D721Med (cell line): ENCODE measurements at regions not wholly inside any gene's neighbourhood (a gene's known extent, or its start where the extent isn't known, plus 50 kb on each side); places are given as distances from the start of the nearest gene placed in this dataset.

ENCODE experiments used
- DNase-seq: peaks from one replicate; pipeline ENCODE4 v3.0.0; 2011; ENCODE audit warnings: low spot score; ENCODE audit not compliant: insufficient read length
- FAIRE-seq: peaks from 2 replicates; lab custom pipeline; 2011; peaks lifted over from hg19 to GRCh38; lab: Jason Lieb, UNC
- TF ChIP-seq, protein P1 (sequence below): IDR thresholded peaks from 2 replicates; pipeline ENCODE4 v1.5.1; 2012; ENCODE audit warnings: mild to moderate bottlenecking, control low read depth; ENCODE audit not compliant: insufficient read depth; ENCODE audit errors: missing control alignments

DNA sequence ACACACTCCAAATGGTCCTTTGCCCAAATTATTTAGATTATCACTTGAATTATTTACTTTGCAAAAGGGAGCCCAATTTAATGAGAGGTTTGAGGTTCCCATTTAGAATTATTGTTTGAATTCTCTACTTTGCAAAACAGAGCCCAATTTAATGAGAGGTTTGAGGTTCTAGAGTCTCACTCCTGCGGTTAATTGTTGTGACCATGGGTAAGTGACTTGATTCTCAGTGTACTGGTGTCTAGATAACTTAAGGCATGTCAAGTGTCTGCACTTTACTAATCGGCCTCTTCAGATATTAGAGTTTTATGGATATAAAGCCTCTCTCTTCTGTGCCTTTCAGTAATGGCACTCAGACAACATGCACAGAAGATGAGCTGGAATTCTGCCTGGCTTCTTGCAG lies 67.5 kb downstream of the YIPF5 start:
- FAIRE-seq: no peak
- DNase-seq: no peak
- TF ChIP-seq, protein P1, sequence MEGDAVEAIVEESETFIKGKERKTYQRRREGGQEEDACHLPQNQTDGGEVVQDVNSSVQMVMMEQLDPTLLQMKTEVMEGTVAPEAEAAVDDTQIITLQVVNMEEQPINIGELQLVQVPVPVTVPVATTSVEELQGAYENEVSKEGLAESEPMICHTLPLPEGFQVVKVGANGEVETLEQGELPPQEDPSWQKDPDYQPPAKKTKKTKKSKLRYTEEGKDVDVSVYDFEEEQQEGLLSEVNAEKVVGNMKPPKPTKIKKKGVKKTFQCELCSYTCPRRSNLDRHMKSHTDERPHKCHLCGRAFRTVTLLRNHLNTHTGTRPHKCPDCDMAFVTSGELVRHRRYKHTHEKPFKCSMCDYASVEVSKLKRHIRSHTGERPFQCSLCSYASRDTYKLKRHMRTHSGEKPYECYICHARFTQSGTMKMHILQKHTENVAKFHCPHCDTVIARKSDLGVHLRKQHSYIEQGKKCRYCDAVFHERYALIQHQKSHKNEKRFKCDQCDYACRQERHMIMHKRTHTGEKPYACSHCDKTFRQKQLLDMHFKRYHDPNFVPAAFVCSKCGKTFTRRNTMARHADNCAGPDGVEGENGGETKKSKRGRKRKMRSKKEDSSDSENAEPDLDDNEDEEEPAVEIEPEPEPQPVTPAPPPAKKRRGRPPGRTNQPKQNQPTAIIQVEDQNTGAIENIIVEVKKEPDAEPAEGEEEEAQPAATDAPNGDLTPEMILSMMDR: no peak

DNA sequence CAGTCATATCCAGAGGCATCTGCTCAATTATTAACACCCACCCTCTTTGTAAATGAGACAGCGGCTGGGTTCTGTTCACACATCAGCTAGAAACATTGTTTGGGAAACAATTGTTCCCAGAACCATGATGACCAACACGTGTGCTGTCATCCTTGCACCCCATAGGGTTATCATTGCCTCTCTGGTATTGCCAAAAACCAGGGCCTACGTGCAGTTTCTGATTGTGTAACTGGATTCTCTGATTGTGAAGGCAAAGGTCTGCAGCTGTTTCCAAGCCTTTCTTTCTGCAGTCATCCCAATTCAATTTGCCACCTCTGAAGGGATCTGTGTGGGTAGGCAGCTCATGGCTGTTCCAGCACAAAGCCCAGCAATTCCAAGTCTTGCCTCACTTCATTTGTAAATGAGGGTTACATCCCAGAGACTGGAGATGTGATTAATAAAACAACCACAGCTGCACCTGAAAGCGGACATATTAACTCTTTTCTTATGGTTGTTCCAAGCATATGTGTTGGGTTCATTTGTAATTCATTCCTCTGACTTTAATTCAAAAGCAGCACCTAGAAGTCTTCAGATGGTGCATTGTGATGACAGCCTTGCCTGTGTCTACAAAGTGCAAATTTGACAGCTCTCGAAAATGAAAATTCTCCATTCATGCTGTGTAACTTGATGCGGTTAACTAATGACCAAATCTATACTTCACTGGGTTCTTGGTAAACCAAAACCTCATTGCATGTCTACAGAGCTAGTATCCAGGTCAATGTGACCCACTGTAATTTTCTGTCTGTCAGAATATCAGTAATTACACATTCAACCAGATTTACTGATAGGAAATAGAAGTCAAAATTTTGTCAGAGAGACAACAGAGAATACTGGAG lies 66.6 kb downstream of the YIPF5 start:
- TF ChIP-seq, protein P1: no peak
- no peak for FAIRE-seq
- no peak for DNase-seq

DNA sequence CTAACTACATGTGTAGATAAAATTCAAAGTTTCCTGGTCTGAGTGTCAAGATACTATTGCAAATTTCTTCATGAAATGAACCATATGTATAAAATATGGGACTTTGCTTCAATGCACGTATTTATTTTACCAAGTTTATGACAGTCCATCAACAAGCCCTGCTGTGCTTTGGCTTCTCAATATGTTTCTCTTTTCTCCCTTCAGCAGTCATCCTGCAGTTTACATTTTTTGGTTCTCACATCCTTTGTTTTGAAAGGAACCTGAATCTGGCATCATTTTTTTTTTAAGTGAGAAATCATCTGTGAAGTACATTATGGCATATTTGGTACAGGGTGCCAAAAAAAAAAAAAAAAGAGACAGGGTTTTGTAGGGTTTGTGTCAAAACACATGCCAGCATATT lies 65.1 kb downstream of the YIPF5 start:
- TF ChIP-seq, protein P1: no peak
- no peak for DNase-seq
- FAIRE-seq: no peak

DNA sequence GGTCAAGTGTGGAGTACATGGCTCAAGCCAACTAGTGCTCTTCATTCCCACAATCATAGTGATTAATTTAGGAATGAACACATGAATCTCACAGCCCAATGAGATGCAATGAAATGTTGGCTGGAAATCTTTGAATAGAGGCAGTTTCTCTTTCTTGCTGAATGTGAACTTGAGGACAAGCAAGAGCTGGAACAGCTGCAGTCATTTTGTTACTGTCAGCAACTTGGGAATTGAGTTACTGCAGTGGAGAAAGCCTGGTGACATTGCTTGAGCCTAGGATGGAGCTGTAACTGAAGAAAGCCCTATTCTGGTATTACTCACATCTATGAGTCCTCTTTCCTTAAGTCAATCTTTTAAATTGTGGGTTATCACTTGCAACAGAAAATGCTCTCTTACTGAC lies 62.3 kb downstream of the YIPF5 start:
- TF ChIP-seq, protein P1: no peak
- no peak for DNase-seq
- no peak for FAIRE-seq
